Neural crest cell (in vitro differentiated cells): ENCODE measurements at regions not wholly inside any gene's neighbourhood (a gene's known extent, or its start where the extent isn't known, plus 50 kb on each side); places are given as distances from the start of the nearest gene placed in this dataset.
"Not testable (repeated sequence)": the region's sequence is repeated elsewhere in the genome, so short reads cannot be mapped to it uniquely, and the experiment has no call there.

Experiments used
- DNase-seq: peaks from one replicate; pipeline ENCODE4 v3.0.0; 2021; ENCODE audit warnings: low read depth, mixed read lengths, low spot score
- H3K27ac Mint-ChIP-seq: one replicate; pipeline ENCODE4 v1.8.0; 2021; ENCODE audit warnings: mild to moderate bottlenecking, mixed read lengths; ENCODE audit not compliant: unreplicated experiment
- H3K27me3 Mint-ChIP-seq: 2 replicates; pipeline ENCODE4 v1.8.0; 2021; ENCODE audit warnings: low read depth, mild to moderate bottlenecking, mixed read lengths
- H3K36me3 Mint-ChIP-seq: 2 replicates; pipeline ENCODE4 v1.8.0; 2021; ENCODE audit warnings: low read depth, mild to moderate bottlenecking, mixed read lengths
- H3K4me1 Mint-ChIP-seq: 2 replicates; pipeline ENCODE4 v1.8.0; 2021; ENCODE audit warnings: mixed read lengths
- H3K4me3 Mint-ChIP-seq: one replicate; pipeline ENCODE4 v1.8.0; 2021; ENCODE audit warnings: mild to moderate bottlenecking, mixed read lengths
- H3K9me3 Mint-ChIP-seq: 2 replicates; pipeline ENCODE4 v1.8.0; 2021; ENCODE audit warnings: mixed read lengths
- TF ChIP-seq, protein P1 (sequence below): fragments of 200-600 bp; sonication (generic); conservative IDR thresholded peaks from 2 replicates; pipeline ENCODE4 v1.5.0; 2021; ENCODE audit warnings: antibody characterized with exemption, mild to moderate bottlenecking

DNA sequence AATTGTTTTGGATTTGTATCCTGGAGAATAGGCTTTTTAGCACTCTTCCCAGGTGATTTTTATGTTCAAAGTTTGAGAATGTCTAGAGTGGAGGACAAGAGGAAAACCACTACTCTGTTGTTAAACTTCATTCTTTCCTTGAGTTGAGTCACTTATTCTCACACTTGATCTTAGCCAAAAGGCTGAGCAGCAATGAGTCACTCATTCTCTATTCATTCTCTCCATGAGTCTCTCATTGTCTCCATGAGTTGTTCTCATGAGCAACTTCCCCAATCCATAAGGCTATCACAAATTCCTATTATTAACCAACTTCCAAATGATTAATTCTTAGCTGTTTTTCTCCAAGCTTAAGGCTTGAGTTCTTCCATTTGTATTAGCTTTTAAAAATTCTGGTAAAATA is 1393.3 kb downstream of the CDH8 start:
- TF ChIP-seq, protein P1, sequence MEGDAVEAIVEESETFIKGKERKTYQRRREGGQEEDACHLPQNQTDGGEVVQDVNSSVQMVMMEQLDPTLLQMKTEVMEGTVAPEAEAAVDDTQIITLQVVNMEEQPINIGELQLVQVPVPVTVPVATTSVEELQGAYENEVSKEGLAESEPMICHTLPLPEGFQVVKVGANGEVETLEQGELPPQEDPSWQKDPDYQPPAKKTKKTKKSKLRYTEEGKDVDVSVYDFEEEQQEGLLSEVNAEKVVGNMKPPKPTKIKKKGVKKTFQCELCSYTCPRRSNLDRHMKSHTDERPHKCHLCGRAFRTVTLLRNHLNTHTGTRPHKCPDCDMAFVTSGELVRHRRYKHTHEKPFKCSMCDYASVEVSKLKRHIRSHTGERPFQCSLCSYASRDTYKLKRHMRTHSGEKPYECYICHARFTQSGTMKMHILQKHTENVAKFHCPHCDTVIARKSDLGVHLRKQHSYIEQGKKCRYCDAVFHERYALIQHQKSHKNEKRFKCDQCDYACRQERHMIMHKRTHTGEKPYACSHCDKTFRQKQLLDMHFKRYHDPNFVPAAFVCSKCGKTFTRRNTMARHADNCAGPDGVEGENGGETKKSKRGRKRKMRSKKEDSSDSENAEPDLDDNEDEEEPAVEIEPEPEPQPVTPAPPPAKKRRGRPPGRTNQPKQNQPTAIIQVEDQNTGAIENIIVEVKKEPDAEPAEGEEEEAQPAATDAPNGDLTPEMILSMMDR, result no peak
- H3K27ac Mint-ChIP-seq, result no peak overlapping the region
- H3K27me3 Mint-ChIP-seq, result no peaks in the 10 kb centered on the region
- H3K4me1 Mint-ChIP-seq, result no peaks in the 10 kb centered on the region
- H3K36me3 Mint-ChIP-seq, result no peaks in the 10 kb centered on the region
- peaks cover 5% of the 10 kb centered on the region for H3K9me3 Mint-ChIP-seq
- DNase-seq, result no peak
- no peak overlapping the region for H3K4me3 Mint-ChIP-seq

DNA sequence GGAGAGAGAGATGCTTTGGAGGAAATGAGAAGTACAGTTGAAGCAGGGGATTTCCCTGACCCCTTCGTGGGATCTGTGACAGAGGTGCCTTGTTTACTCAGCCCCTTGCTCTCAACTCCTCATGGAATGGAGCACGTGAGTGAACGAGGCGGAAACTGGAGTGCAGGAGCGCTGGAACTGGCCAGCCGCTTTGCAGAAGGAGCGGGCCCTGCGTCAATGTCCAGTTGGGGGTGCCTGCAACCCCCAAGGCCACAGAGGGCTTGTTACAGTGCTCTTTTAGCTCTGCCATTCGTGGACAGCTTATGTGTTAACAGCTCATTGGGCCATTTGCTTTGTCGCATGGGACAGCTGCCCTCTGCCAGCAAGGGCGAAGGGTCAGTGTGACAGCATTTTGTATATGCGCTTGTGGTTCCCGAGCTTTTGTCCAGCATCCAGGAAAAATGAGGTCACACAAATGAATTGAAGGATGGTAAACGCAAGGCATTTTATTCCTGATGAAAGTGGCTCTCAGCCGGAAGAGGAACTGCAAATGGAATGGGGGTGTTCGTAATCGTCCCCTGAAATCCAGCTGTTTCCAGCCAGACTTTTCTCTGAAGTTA is 1395.1 kb downstream of the CDH8 start:
- TF ChIP-seq, protein P1, result no peak
- Mint-ChIP-seq H3K4me3 (no peak overlapping the region), H3K4me1 (no peaks in the 10 kb centered on the region), H3K36me3 (no peaks in the 10 kb centered on the region), H3K27me3 (no peaks in the 10 kb centered on the region), H3K9me3 (peaks cover 5% of the 10 kb centered on the region), H3K27ac (no peak overlapping the region)
- DNase-seq, result no peak

GRCh38 chr16:60640038-60640437 is 1396.2 kb downstream of the CDH8 start:
- DNase-seq, result no peak
- H3K27me3 Mint-ChIP-seq, result no peaks in the 10 kb centered on the region
- no peak overlapping the region for H3K27ac Mint-ChIP-seq
- TF ChIP-seq, protein P1, result no peak
- peaks cover 3% of the 10 kb centered on the region for H3K9me3 Mint-ChIP-seq
- H3K4me3 Mint-ChIP-seq, result no peak overlapping the region
- H3K4me1 Mint-ChIP-seq, result no peaks in the 10 kb centered on the region
- no peaks in the 10 kb centered on the region for H3K36me3 Mint-ChIP-seq

GRCh38 chr16:60636636-60637035 is 1399.6 kb downstream of the CDH8 start:
- H3K27me3 Mint-ChIP-seq, H3K9me3 Mint-ChIP-seq, H3K4me3 Mint-ChIP-seq, H3K4me1 Mint-ChIP-seq, H3K27ac Mint-ChIP-seq, H3K36me3 Mint-ChIP-seq, DNase-seq: not testable (repeated sequence)

DNA sequence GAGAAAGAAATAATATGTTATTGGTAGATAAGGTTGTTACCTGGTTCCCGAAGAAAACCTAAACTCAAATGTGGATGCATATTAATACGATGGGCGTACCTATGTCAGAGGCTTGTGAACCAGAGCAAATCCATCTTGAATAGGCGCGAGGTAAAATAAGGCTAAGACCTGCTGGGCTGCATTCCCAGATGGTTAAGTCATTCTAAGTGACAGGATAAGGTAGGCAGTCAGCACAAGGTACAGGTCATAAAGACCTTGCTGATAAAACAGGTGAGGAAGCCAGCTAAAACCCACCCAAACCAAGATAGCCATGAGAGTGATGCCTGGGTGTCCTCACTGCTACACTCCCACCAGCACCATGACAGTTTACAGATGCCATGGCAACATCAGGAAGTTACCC is 1400.1 kb downstream of the CDH8 start:
- TF ChIP-seq, protein P1, result no peak
- no peak overlapping the region for H3K4me3 Mint-ChIP-seq
- H3K27me3 Mint-ChIP-seq, result no peaks in the 10 kb centered on the region

GRCh38 chr16:60635548-60635947 is 1400.7 kb downstream of the CDH8 start:
- Mint-ChIP-seq H3K27ac (no peak overlapping the region), H3K4me3 (no peak overlapping the region), H3K36me3 (peaks cover 3% of the 10 kb centered on the region), H3K4me1 (no peaks in the 10 kb centered on the region), H3K27me3 (no peaks in the 10 kb centered on the region), H3K9me3 (peaks cover 2% of the 10 kb centered on the region)
- DNase-seq, result no peak
- TF ChIP-seq, protein P1, result no peak

More for the DNA sequence above, 1400.1 kb downstream of the CDH8 start:
- Mint-ChIP-seq H3K36me3 (peaks cover 3% of the 10 kb centered on the region), H3K27ac (no peak overlapping the region), H3K9me3 (peaks cover 2% of the 10 kb centered on the region), H3K4me1 (no peaks in the 10 kb centered on the region)
- DNase-seq, result no peak
